ENCODE measurements at regions not wholly inside any gene's neighbourhood (a gene's known extent, or its start where the extent isn't known, plus 50 kb on each side); places are given as distances from the start of the nearest gene placed in this dataset.

DNA sequence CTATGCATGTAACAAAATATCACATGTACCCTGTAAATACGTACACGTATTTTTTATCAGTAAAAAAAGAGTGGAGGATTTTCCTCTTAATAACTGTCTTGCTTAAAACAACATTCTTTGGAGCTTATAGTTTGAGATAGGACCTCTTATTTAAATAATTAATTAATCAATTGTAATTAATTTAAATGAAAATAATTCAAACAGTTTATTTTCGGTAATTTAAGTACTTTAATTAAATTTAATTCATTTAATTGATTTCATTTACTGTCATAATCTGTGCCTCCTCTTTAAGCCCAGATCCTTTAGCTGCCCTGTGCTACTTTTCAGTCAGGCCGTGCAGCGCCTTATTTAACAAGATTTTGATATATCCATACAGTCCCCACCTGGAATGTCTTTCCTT lies 427.0 kb downstream of the HLX start:
- no peaks in the 10 kb centered on the region for H3K4me1 ChIP-seq (ENCODE audit: control insufficient read depth, insufficient read depth, low read length)

DNA sequence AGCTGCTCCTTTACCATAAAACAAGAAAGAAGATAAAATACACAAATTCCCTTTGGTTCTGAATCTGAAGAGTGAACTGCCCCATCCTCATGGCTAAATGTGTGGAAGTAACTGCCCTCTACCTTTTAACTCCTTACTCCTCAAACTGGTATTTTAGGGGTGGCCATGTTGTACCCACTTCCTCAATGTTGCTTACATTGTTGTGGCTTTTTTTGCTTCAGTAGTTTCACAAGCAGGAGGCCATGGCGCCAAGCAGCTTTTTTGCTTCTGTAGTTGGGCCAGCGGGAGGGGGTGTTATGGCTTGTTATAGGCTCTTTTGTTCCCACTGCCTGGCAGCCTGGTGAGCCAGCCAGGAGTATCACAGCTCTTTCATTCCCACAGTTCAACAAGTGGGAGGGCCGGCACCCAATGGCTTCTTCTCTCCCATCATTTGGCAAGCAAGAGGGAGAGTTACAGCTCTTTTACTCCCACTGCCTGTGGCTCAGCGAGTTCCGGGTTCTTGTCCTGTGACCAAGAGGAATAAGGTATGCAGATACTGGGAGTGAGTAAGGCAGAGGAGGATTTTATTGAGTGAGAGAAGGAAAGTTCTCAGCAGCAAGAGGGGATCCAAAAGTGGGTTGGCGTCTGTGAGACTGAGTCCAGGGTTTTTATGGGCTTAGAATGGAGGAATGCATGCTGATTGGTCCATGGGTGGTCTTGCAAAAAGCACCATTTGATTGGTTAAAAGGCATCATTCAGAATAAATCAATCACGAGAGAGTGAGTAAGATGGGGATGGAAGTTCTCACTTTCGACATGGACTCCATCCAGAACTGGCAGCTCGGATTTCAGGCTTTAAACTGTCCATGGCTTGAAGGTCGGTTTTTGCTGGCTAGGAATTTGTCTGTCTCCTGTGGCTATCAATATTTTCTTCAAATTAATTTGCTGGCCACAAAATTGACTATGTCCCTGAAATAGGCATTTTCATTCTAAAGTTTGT lies 429.6 kb downstream of the HLX start:
- no peak for DNase-seq
- H3K27me3 ChIP-seq (ENCODE audit: control insufficient read depth, insufficient read depth, low read length), result no peaks in the 10 kb centered on the region
- WGBS (ENCODE audit: insufficient coverage), result 82% methylated on average over 6 of the region's 10 CpGs
- no peaks in the 10 kb centered on the region for H3K4me1 ChIP-seq (ENCODE audit: control insufficient read depth, insufficient read depth, low read length)
- no peaks in the 10 kb centered on the region for H3K36me3 ChIP-seq (ENCODE audit: control insufficient read depth, insufficient read depth, low read length)
- no peak overlapping the region for H3K4me3 ChIP-seq (ENCODE audit: low read length)
- no peak overlapping the region for H3K27ac ChIP-seq (ENCODE audit: low read length)
- no peaks in the 10 kb centered on the region for H3K9me3 ChIP-seq (replicated peaks; ENCODE audit: control insufficient read depth, low read depth, low read length)

More for the DNA sequence above, 427.0 kb downstream of the HLX start:
- Histone ChIP-seq H3K27me3 (ENCODE audit: control insufficient read depth, insufficient read depth, low read length) (no peaks in the 10 kb centered on the region), H3K27ac (ENCODE audit: low read length) (no peak overlapping the region), H3K4me3 (ENCODE audit: low read length) (no peak overlapping the region), H3K9me3 (replicated peaks; ENCODE audit: control insufficient read depth, low read depth, low read length) (no peaks in the 10 kb centered on the region), H3K36me3 (ENCODE audit: control insufficient read depth, insufficient read depth, low read length) (no peaks in the 10 kb centered on the region)
- DNase-seq, result no peak
- WGBS (ENCODE audit: insufficient coverage), result 96% methylated on average over 2 of the region's 5 CpGs

DNA sequence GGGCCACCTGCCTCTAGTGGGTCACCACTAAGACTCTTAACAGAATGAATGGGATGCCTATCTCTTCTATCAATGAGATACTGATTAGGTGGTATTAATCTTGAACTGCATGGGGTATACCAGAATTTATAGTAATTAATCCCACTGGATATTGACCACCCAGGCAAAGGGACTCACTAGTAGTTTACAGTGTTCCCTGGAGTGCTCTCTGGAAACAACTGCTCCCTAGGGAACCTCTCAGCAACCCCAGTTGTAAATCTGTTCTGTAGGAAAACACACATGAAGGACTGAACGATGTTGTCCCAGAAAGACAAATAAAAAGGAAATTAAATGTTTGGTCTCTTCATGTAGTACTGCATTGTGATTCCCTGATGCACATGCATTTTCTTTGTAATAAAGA lies 430.5 kb downstream of the HLX start:
- Histone ChIP-seq H3K4me3 (ENCODE audit: low read length) (no peak overlapping the region), H3K9me3 (replicated peaks; ENCODE audit: control insufficient read depth, low read depth, low read length) (no peaks in the 10 kb centered on the region), H3K4me1 (ENCODE audit: control insufficient read depth, insufficient read depth, low read length) (no peaks in the 10 kb centered on the region), H3K27ac (ENCODE audit: low read length) (no peak overlapping the region), H3K27me3 (ENCODE audit: control insufficient read depth, insufficient read depth, low read length) (no peaks in the 10 kb centered on the region), H3K36me3 (ENCODE audit: control insufficient read depth, insufficient read depth, low read length) (no peaks in the 10 kb centered on the region)
- no peak for DNase-seq
- WGBS (ENCODE audit: insufficient coverage), result no CpG with 5 or more reads among the region's 1 CpG

DNA sequence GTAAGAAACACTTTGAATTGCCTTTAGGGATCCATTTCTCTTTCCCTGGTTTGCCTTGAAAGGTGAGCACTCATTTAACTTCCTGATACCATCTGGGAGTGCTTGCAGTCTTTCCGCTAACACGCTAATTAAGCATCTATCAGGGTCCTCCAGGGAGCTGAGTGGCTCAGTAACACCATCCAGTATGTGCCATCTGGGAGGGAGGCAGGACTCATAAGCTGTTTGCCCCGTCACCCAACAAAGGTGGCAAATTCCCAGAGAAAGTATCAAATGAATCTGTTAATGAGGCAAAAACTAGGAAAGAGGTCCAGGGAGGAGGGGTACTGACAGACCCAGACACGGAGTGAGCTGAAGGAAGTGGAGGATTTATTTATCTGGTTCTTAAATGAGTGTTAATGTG lies 430.9 kb downstream of the HLX start:
- Histone ChIP-seq H3K27me3 (ENCODE audit: control insufficient read depth, insufficient read depth, low read length) (no peaks in the 10 kb centered on the region), H3K27ac (ENCODE audit: low read length) (no peak overlapping the region), H3K4me1 (ENCODE audit: control insufficient read depth, insufficient read depth, low read length) (no peaks in the 10 kb centered on the region), H3K9me3 (replicated peaks; ENCODE audit: control insufficient read depth, low read depth, low read length) (no peaks in the 10 kb centered on the region), H3K4me3 (ENCODE audit: low read length) (no peak overlapping the region), H3K36me3 (ENCODE audit: control insufficient read depth, insufficient read depth, low read length) (no peaks in the 10 kb centered on the region)
- no peak for DNase-seq
- WGBS (ENCODE audit: insufficient coverage), result 57% methylated on average over 4 of the region's 4 CpGs

DNA sequence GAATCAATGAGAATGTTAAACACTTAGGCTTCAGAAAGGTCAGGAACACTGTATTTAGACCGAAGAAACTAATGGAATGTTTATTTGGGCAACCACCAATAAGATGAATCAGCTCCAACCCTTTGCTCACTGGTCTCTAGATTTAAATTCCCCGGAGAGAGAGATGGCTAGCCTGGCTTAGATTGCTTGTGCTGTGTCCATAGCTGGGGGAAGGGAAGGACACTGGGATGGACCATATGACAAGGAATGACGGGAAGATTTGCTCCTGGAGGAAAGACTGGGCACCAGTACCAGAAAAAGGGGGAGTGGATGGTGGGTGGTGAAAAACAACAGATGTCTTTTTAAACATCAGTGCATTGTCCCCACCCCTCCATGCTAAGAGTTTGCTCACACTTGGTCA lies 426.6 kb downstream of the DUSP10 start:
- no CpG with 5 or more reads among the region's 3 CpGs for WGBS (ENCODE audit: insufficient coverage)
- peak; percentile 11 for DNase-seq
- H3K27me3 ChIP-seq (ENCODE audit: control insufficient read depth, insufficient read depth, low read length), result no peaks in the 10 kb centered on the region
- H3K36me3 ChIP-seq (ENCODE audit: control insufficient read depth, insufficient read depth, low read length), result no peaks in the 10 kb centered on the region
- no peak overlapping the region for H3K27ac ChIP-seq (ENCODE audit: low read length)
- no peaks in the 10 kb centered on the region for H3K9me3 ChIP-seq (replicated peaks; ENCODE audit: control insufficient read depth, low read depth, low read length)
- peaks cover 2% of the 10 kb centered on the region for H3K4me1 ChIP-seq (ENCODE audit: control insufficient read depth, insufficient read depth, low read length)
- H3K4me3 ChIP-seq (ENCODE audit: low read length), result no peak overlapping the region

DNA sequence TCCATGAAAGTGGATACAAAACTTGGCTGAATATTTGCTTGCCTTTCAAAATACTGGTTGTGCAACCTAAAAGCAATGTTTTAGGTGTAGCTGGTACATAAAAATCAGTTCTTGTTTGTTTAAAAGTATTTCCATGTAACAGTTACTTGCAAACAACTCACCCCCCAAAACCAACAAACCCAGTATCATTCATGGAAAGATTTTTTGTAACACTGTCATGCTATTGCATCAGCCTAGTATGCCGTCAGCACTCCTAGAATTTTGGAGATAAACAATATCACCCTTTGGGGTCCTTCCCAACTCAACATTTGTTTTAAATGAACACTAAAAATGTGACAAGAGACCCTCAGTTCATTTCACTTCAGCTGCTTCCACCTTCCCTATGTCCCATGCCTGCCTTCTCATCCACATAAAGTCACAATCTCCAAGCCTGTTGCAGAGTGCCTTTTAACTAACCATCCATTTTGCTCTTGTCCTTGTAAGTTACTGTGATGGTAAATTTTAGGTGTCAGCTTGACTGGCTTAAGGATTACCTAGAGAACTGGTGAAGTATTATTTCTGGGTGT lies 425.3 kb downstream of the DUSP10 start:
- Histone ChIP-seq H3K36me3 (ENCODE audit: control insufficient read depth, insufficient read depth, low read length) (no peaks in the 10 kb centered on the region), H3K27me3 (ENCODE audit: control insufficient read depth, insufficient read depth, low read length) (no peaks in the 10 kb centered on the region), H3K4me3 (ENCODE audit: low read length) (no peak overlapping the region), H3K4me1 (ENCODE audit: control insufficient read depth, insufficient read depth, low read length) (peaks cover 2% of the 10 kb centered on the region), H3K9me3 (replicated peaks; ENCODE audit: control insufficient read depth, low read depth, low read length) (no peaks in the 10 kb centered on the region), H3K27ac (ENCODE audit: low read length) (no peak overlapping the region)
- DNase-seq, result no peak
- WGBS (ENCODE audit: insufficient coverage), result no CpG with 5 or more reads among the region's 1 CpG

DNA sequence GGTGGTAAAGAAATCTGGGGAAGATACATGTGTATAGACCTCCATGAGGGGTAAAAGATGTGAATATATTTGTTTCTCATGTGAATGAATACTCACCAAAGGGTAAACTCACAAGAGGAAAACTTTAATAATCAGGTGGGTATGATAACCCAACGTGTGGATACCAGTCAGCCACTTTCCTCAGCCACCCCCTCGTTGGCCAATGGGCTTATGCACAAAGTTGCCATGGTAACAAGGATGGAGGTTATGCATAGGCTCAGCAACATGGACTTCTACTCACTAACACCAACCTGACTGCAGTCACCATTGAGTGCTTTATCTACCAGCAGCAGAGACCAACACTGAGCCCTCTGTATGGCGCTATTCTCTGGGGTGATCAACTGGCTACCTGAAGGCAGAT lies 424.4 kb downstream of the DUSP10 start:
- Histone ChIP-seq H3K4me3 (ENCODE audit: low read length) (no peak overlapping the region), H3K27ac (ENCODE audit: low read length) (no peak overlapping the region)
- 100% methylated on average over 1 of the region's 3 CpGs for WGBS (ENCODE audit: insufficient coverage)

DNA sequence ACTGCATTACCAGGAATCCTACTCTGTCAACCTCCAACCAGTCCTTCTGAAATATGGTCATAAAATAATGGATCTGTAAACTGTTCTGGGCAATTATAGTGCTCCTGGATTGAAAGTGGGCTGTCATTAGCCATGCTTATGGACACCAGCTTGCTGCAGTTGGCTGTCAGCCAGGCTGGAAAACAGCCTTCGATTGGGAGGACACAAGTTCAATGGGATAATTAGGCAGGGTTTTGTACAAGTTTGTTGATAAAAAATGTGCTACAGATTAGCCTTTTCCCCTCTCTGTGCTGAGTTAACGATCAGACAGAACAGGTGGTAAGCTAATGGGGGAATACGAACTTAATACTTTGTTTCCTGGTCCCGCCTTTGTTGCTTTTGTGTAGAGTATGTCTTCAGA lies 413.9 kb downstream of the DUSP10 start:
- Histone ChIP-seq H3K4me1 (ENCODE audit: control insufficient read depth, insufficient read depth, low read length) (peaks cover 2% of the 10 kb centered on the region), H3K27ac (ENCODE audit: low read length) (no peak overlapping the region), H3K4me3 (ENCODE audit: low read length) (no peak overlapping the region), H3K36me3 (ENCODE audit: control insufficient read depth, insufficient read depth, low read length) (no peaks in the 10 kb centered on the region), H3K9me3 (replicated peaks; ENCODE audit: control insufficient read depth, low read depth, low read length) (peaks cover 5% of the 10 kb centered on the region), H3K27me3 (ENCODE audit: control insufficient read depth, insufficient read depth, low read length) (no peaks in the 10 kb centered on the region)
- no CpG with 5 or more reads among the region's 4 CpGs for WGBS (ENCODE audit: insufficient coverage)
- DNase-seq, result peak; percentile 36

More for the DNA sequence above, 424.4 kb downstream of the DUSP10 start:
- no peak for DNase-seq
- Histone ChIP-seq H3K4me1 (ENCODE audit: control insufficient read depth, insufficient read depth, low read length) (peaks cover 2% of the 10 kb centered on the region), H3K36me3 (ENCODE audit: control insufficient read depth, insufficient read depth, low read length) (no peaks in the 10 kb centered on the region), H3K9me3 (replicated peaks; ENCODE audit: control insufficient read depth, low read depth, low read length) (no peaks in the 10 kb centered on the region), H3K27me3 (ENCODE audit: control insufficient read depth, insufficient read depth, low read length) (no peaks in the 10 kb centered on the region)

DNA sequence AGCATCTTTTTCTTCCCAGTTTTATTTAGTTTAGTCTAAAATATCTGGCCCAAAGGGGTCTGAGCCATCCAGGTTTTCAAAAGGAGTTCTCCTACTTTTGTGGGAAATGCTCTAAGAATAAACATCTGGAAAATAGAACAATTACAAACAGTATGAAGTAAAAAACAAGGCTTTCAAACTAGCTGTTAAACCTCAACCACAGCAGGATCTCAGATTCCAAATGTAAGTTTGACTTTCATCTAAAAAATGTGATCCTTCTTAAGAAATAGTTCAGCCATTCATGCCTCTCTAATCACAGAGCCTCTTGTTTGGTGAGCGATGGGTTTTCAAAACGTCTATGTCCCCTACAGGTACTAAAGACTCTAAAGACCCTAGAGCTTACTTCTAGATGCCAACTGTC lies 413.5 kb downstream of the DUSP10 start:
- DNase-seq, result no peak
- no CpG with 5 or more reads among the region's 2 CpGs for WGBS (ENCODE audit: insufficient coverage)
- Histone ChIP-seq H3K4me1 (ENCODE audit: control insufficient read depth, insufficient read depth, low read length) (peaks cover 2% of the 10 kb centered on the region), H3K27me3 (ENCODE audit: control insufficient read depth, insufficient read depth, low read length) (no peaks in the 10 kb centered on the region), H3K27ac (ENCODE audit: low read length) (no peak overlapping the region), H3K4me3 (ENCODE audit: low read length) (no peak overlapping the region), H3K36me3 (ENCODE audit: control insufficient read depth, insufficient read depth, low read length) (no peaks in the 10 kb centered on the region), H3K9me3 (replicated peaks; ENCODE audit: control insufficient read depth, low read depth, low read length) (peaks cover 5% of the 10 kb centered on the region)

DNA sequence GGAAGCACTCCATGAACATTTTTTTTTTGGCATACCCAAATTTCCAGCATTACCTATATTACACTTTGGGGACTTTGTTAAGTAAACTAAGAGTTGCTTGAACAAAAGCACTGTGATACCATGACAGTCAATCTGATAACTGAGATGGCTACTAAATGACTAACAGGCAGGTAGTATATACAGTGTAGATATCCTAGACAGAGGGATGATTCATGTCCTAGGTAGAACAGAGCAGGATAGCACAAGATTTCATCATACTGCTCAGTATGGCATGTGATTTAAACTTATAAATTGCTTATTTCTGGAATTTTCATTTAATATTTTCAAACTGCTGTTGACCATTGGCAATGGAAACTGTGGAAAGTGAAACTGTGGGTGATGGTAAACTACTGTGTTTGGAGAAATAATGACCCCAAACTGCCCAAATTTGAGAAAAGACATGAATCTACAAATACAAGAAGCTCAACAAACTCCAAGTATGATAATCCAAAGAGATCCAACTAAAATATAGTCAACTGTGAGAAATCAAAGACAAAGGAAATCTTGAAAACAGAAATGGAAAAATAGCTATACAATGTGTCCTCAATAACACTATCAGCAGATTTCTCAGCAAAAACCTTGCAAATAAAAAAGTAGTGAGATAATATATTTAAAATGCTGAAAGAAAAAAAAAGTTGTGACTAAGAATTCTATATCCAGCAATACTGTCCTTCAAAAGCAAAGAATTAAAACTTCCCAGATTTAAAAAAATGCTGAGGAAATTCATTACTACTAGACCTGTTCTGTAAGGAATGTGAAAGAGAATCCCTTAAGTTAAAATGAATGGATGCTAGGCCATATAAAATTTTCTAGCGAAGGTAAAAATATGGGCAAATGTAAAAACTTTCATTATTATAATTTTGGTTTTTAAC lies 410.4 kb downstream of the DUSP10 start:
- H3K4me1 ChIP-seq (ENCODE audit: control insufficient read depth, insufficient read depth, low read length), result peaks cover 11% of the 10 kb centered on the region
- WGBS (ENCODE audit: insufficient coverage), result no CpG with 5 or more reads among the region's 1 CpG
- no peak for DNase-seq
- no peak overlapping the region for H3K27ac ChIP-seq (ENCODE audit: low read length)
- H3K27me3 ChIP-seq (ENCODE audit: control insufficient read depth, insufficient read depth, low read length), result no peaks in the 10 kb centered on the region
- H3K4me3 ChIP-seq (ENCODE audit: low read length), result no peak overlapping the region
- peaks cover 5% of the 10 kb centered on the region for H3K9me3 ChIP-seq (replicated peaks; ENCODE audit: control insufficient read depth, low read depth, low read length)
- no peaks in the 10 kb centered on the region for H3K36me3 ChIP-seq (ENCODE audit: control insufficient read depth, insufficient read depth, low read length)
